Neural progenitor cell (in vitro differentiated cells): ENCODE measurements at regions not wholly inside any gene's neighbourhood (a gene's known extent, or its start where the extent isn't known, plus 50 kb on each side); places are given as distances from the start of the nearest gene placed in this dataset.

Experiments used
- DNase-seq: peaks from one replicate; pipeline ENCODE4 v3.0.0-alpha.2; 2016; ENCODE audit warnings: low spot score
- H2AFZ ChIP-seq: fragments of 200-600 bp; sonication (generic); replicated peaks from 2 replicates; pipeline ENCODE4 v1.6.1; 2016; ENCODE audit warnings: antibody characterized with exemption
- H3F3A ChIP-seq: fragments of 200-600 bp; sonication (generic); 2 replicates; pipeline ENCODE4 v1.6.1; 2016; ENCODE audit warnings: antibody characterized with exemption, low read depth
- H3K27ac ChIP-seq: fragments of 200-600 bp; sonication (generic); 2 replicates; pipeline ENCODE4 v1.5.1; 2016; ENCODE audit warnings: mild to moderate bottlenecking
- H3K27me3 ChIP-seq: fragments of 200-600 bp; sonication (generic); 2 replicates; pipeline ENCODE4 v1.6.1; 2016; ENCODE audit warnings: mild to moderate bottlenecking, moderate library complexity
- H3K36me3 ChIP-seq: fragments of 200-600 bp; sonication (generic); 2 replicates; pipeline ENCODE4 v1.5.1; 2016
- H3K4me1 ChIP-seq: fragments of 200-600 bp; sonication (generic); 2 replicates; pipeline ENCODE4 v1.6.1; 2016; ENCODE audit warnings: mixed run types
- H3K4me2 ChIP-seq: fragments of 200-600 bp; sonication (generic); 2 replicates; pipeline ENCODE4 v1.6.1; 2016
- H3K4me3 ChIP-seq: fragments of 200-600 bp; sonication (generic); 2 replicates; pipeline ENCODE4 v1.5.1; 2016
- H3K79me2 ChIP-seq: fragments of 200-600 bp; sonication (generic); 2 replicates; pipeline ENCODE4 v1.6.1; 2016; ENCODE audit warnings: low read depth
- H3K9ac ChIP-seq: fragments of 200-600 bp; sonication (generic); 2 replicates; pipeline ENCODE4 v1.6.1; 2016
- H3K9me3 ChIP-seq: fragments of 200-600 bp; sonication (generic); 2 replicates; pipeline ENCODE4 v1.5.1; 2016; ENCODE audit warnings: low read depth
- H4K20me1 ChIP-seq: fragments of 200-600 bp; sonication (generic); 2 replicates; pipeline ENCODE4 v1.6.1; 2016; ENCODE audit warnings: low read depth
- H3K27ac Mint-ChIP-seq: 3 replicates; pipeline ENCODE4 v1.8.0; 2021; ENCODE audit warnings: mixed read lengths
- H3K27me3 Mint-ChIP-seq: 2 replicates; pipeline ENCODE4 v1.8.0; 2022; ENCODE audit warnings: low read depth, mild to moderate bottlenecking, inconsistent platforms, moderate library complexity, mixed read lengths; ENCODE audit not compliant: insufficient read depth
- H3K36me3 Mint-ChIP-seq: 3 replicates; pipeline ENCODE4 v1.8.0; 2021; ENCODE audit warnings: mixed read lengths
- H3K4me1 Mint-ChIP-seq: 3 replicates; pipeline ENCODE4 v1.8.0; 2021; ENCODE audit warnings: mixed read lengths
- H3K4me3 Mint-ChIP-seq: 3 replicates; pipeline ENCODE4 v1.8.0; 2021; ENCODE audit warnings: mild to moderate bottlenecking, moderate library complexity, mixed read lengths
- H3K9me3 Mint-ChIP-seq: 3 replicates; pipeline ENCODE4 v1.8.0; 2020; ENCODE audit warnings: mixed read lengths
- CTCF ChIP-seq: fragments of 200-600 bp; sonication (generic); IDR thresholded peaks from 2 replicates; pipeline ENCODE4 v1.5.1; 2017; ENCODE audit warnings: antibody characterized with exemption, mild to moderate bottlenecking
- EZH2 ChIP-seq: fragments of 200-600 bp; sonication (generic); IDR thresholded peaks from 2 replicates; pipeline ENCODE4 v1.6.1; 2017; ENCODE audit warnings: antibody characterized with exemption, mild to moderate bottlenecking, moderate library complexity
- EZH2phosphoT487 ChIP-seq: fragments of 200-600 bp; sonication (generic); IDR thresholded peaks from 2 replicates; pipeline ENCODE4 v1.6.1; 2017; ENCODE audit warnings: antibody characterized with exemption

GRCh38 chr5:167783145-167783817, 508.2 kb upstream of the WWC1 start:
- TF ChIP-seq CTCF = no peak
- TF ChIP-seq EZH2 = no peak
- TF ChIP-seq EZH2phosphoT487 = no peak
- Mint-ChIP-seq H3K4me1 (peaks cover 3% of the 10 kb centered on the region), H3K27ac (no peak overlapping the region), H3K9me3 (peaks cover 4% of the 10 kb centered on the region), H3K4me3 (no peak overlapping the region), H3K36me3 (peaks cover 12% of the 10 kb centered on the region), H3K27me3 (peaks cover 5% of the 10 kb centered on the region)
- no peak overlapping the region for H3K4me2 ChIP-seq
- H3K9ac ChIP-seq = no peak overlapping the region
- no peaks in the 10 kb centered on the region for H4K20me1 ChIP-seq
- H3K79me2 ChIP-seq = no peaks in the 10 kb centered on the region
- DNase-seq = no peak
- H2AFZ ChIP-seq = no peak overlapping the region
- H3K4me1 ChIP-seq = no peaks in the 10 kb centered on the region
- no peak overlapping the region for H3K27ac ChIP-seq
- no peaks in the 10 kb centered on the region for H3K9me3 ChIP-seq
- H3K36me3 ChIP-seq = no peaks in the 10 kb centered on the region
- H3F3A ChIP-seq = no peaks in the 10 kb centered on the region
- no peaks in the 10 kb centered on the region for H3K27me3 ChIP-seq
- H3K4me3 ChIP-seq = no peak overlapping the region

- H3K4me2 ChIP-seq = no peak overlapping the region
- Mint-ChIP-seq H3K27ac (no peak overlapping the region), H3K4me1 (peaks cover 6% of the 10 kb centered on the region), H3K4me3 (no peak overlapping the region), H3K27me3 (peaks cover 5% of the 10 kb centered on the region), H3K36me3 (peaks cover 16% of the 10 kb centered on the region), H3K9me3 (peaks cover 10% of the 10 kb centered on the region)
- H3K27ac ChIP-seq = no peak overlapping the region
- H3K9me3 ChIP-seq = no peaks in the 10 kb centered on the region
- H2AFZ ChIP-seq = no peak overlapping the region
- H3K79me2 ChIP-seq = no peaks in the 10 kb centered on the region
- TF ChIP-seq EZH2phosphoT487 (no peak), EZH2 (no peak), CTCF (no peak)
- H3K4me1 ChIP-seq = no peaks in the 10 kb centered on the region
- no peak overlapping the region for H3K9ac ChIP-seq
- H3K36me3 ChIP-seq = no peaks in the 10 kb centered on the region
- DNase-seq = no peak
- H4K20me1 ChIP-seq = no peaks in the 10 kb centered on the region
- no peaks in the 10 kb centered on the region for H3F3A ChIP-seq
- H3K4me3 ChIP-seq = no peak overlapping the region
- H3K27me3 ChIP-seq = no peaks in the 10 kb centered on the region
These were observed 506.3 kb upstream of the WWC1 start for GRCh38 chr5:167785106-167785505.

GRCh38 chr5:167785901-167786300, 505.5 kb upstream of the WWC1 start:
- H3K36me3 ChIP-seq = no peaks in the 10 kb centered on the region
- H3K27ac ChIP-seq = no peak overlapping the region
- no peak for DNase-seq
- H3K4me2 ChIP-seq = no peak overlapping the region
- peaks cover 13% of the 10 kb centered on the region for H3K4me1 Mint-ChIP-seq
- H3K9ac ChIP-seq = no peak overlapping the region
- H2AFZ ChIP-seq = no peak overlapping the region
- H3K4me1 ChIP-seq = no peaks in the 10 kb centered on the region
- H3K4me3 ChIP-seq = no peak overlapping the region
- no peak overlapping the region for H3K27ac Mint-ChIP-seq
- H3K36me3 Mint-ChIP-seq = peaks cover 16% of the 10 kb centered on the region
- peaks cover 10% of the 10 kb centered on the region for H3K9me3 Mint-ChIP-seq
- H3F3A ChIP-seq = no peaks in the 10 kb centered on the region
- no peak overlapping the region for H3K4me3 Mint-ChIP-seq
- H4K20me1 ChIP-seq = no peaks in the 10 kb centered on the region
- H3K9me3 ChIP-seq = no peaks in the 10 kb centered on the region
- no peaks in the 10 kb centered on the region for H3K79me2 ChIP-seq
- H3K27me3 ChIP-seq = no peaks in the 10 kb centered on the region
- TF ChIP-seq EZH2 (no peak), EZH2phosphoT487 (no peak), CTCF (no peak)
- peaks cover 6% of the 10 kb centered on the region for H3K27me3 Mint-ChIP-seq
